K562 (cell line): ENCODE measurements at regions not wholly inside any gene's neighbourhood (a gene's known extent, or its start where the extent isn't known, plus 50 kb on each side); places are given as distances from the start of the nearest gene placed in this dataset.

Experiments
- PHF8 ChIP-seq: fragments of 200-600 bp; sonication (generic); IDR thresholded peaks from 2 replicates; pipeline ENCODE4 v1.6.1; 2012; ENCODE audit warnings: mixed run types, mild to moderate bottlenecking, inconsistent platforms, low read length, moderate library complexity, borderline replicate concordance
- ZBTB40 ChIP-seq, 2 experiments: fragments of 450-650 bp in 1 of 2; sonication (generic) in 1 of 2; formaldehyde crosslinking in 1 of 2; IDR thresholded peaks; 2 replicates each; pipeline versions ENCODE4 v1.7.1 to v1.9.0; 2016 to 2022; ENCODE audit warnings: inconsistent platforms in 1 of 2, mild to moderate bottlenecking in 1 of 2, missing genetic modification reagents in 1 of 2
- ZNF134 ChIP-seq: fragments of 250-450 bp; sonication (Bioruptor Pico); conservative IDR thresholded peaks from 2 replicates; pipeline ENCODE4 v1.4.0; 2020
- TF ChIP-seq, protein P1 (sequence below): conservative IDR thresholded peaks from 2 replicates; pipeline ENCODE4 v1.6.1; 2011; ENCODE audit warnings: low read depth, mild to moderate bottlenecking, low read length; ENCODE audit not compliant: control insufficient read depth

DNA sequence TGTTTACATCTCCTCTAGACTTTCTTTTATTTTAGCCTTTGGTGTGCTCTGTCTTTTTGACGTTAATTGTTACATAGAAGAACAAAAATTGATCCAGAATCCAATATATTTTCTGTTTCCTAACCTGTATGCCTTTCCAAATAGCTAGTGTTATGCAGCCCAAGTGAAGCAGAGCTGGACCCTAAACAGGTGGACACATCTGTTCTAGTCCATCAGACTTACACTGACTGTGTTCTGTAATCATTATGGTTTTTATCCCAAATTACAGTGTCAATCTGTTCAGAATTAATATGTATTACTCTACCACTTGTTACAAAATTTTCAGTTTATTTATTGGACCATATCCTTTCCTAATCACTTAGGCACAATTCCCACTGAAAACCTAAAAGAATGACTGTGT is 176.8 kb upstream of the FOXG1 start (continued):
- TF ChIP-seq ZBTB40 (IDR thresholded peaks at IDR 0.05) (no peak), ZBTB40 (CRISPR knock-in tag; IDR thresholded peaks at IDR 0.05) (no peak), PHF8 (no peak), ZNF134 (CRISPR knock-in tag) (no peak)
- TF ChIP-seq, protein P1, sequence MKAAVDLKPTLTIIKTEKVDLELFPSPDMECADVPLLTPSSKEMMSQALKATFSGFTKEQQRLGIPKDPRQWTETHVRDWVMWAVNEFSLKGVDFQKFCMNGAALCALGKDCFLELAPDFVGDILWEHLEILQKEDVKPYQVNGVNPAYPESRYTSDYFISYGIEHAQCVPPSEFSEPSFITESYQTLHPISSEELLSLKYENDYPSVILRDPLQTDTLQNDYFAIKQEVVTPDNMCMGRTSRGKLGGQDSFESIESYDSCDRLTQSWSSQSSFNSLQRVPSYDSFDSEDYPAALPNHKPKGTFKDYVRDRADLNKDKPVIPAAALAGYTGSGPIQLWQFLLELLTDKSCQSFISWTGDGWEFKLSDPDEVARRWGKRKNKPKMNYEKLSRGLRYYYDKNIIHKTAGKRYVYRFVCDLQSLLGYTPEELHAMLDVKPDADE = no peak
